ENCODE measurements at regions not wholly inside any gene's neighbourhood (a gene's known extent, or its start where the extent isn't known, plus 50 kb on each side); places are given as distances from the start of the nearest gene placed in this dataset.
"Not testable (repeated sequence)": the region's sequence is repeated elsewhere in the genome, so short reads cannot be mapped to it uniquely, and the experiment has no call there.

- peak in 1 of 3 experiments; percentile 62 for DNase-seq
Observed at GRCh38 chr20:53738945-53739798, 145.5 kb upstream of the ZNF217 start.

GRCh38 chr20:53738039-53738944 lies 144.7 kb upstream of the ZNF217 start:
- DNase-seq = peak; percentile 12 to 95 (median 60)

- DNase-seq = peak in 1 of 3 experiments; percentile 13
Observed at GRCh38 chr20:53737396-53738038, 143.9 kb upstream of the ZNF217 start.

- DNase-seq = peak in 1 of 3 experiments; percentile 21
Observed at GRCh38 chr20:53736757-53737395, 143.2 kb upstream of the ZNF217 start.

GRCh38 chr20:53736122-53736756 lies 142.6 kb upstream of the ZNF217 start:
- peak in 1 of 3 experiments; percentile 15 for DNase-seq

GRCh38 chr20:53735536-53736050 lies 142.0 kb upstream of the ZNF217 start:
- DNase-seq = peak in 1 of 3 experiments; percentile 26

GRCh38 chr20:53734006-53734688 lies 140.5 kb upstream of the ZNF217 start:
- no peak for DNase-seq

GRCh38 chr20:53731595-53731994 lies 138.0 kb upstream of the ZNF217 start:
- no peak for DNase-seq

GRCh38 chr20:53728359-53728758 lies 134.7 kb upstream of the ZNF217 start:
- DNase-seq = no peak

- not testable (repeated sequence) for DNase-seq
Observed at GRCh38 chr20:53727239-53727638, 133.6 kb upstream of the ZNF217 start.

- no peak for DNase-seq
Observed at GRCh38 chr20:53725575-53725970, 131.9 kb upstream of the ZNF217 start.

- DNase-seq = no peak
Observed at GRCh38 chr20:53723621-53724020, 130.0 kb upstream of the ZNF217 start.

- DNase-seq = no peak
Observed at GRCh38 chr20:53723045-53723444, 129.4 kb upstream of the ZNF217 start.

GRCh38 chr20:53722515-53723036 lies 128.9 kb upstream of the ZNF217 start:
- no peak for DNase-seq

- not testable (repeated sequence) for DNase-seq
Observed at GRCh38 chr20:53721445-53721963, 127.9 kb upstream of the ZNF217 start.

GRCh38 chr20:53719171-53719803 lies 125.6 kb upstream of the ZNF217 start:
- DNase-seq = not testable (repeated sequence)

GRCh38 chr20:53718142-53719021 lies 124.7 kb upstream of the ZNF217 start:
- peak in 1 of 3 experiments; percentile 12 for DNase-seq

GRCh38 chr20:53716395-53716794 lies 122.8 kb upstream of the ZNF217 start:
- no peak for DNase-seq

- no peak for DNase-seq
Observed at GRCh38 chr20:53714524-53714923, 120.9 kb upstream of the ZNF217 start.

All from NCI-H1417 (cell line).